Breast epithelium (tissue), 4 donors: ENCODE measurements at regions not wholly inside any gene's neighbourhood (a gene's known extent, or its start where the extent isn't known, plus 50 kb on each side); places are given as distances from the start of the nearest gene placed in this dataset.

Source experiments
- DNase-seq, 2 donors: peaks; one replicate each; pipeline ENCODE4 v3.0.0-alpha.2; 2019; ENCODE audit warnings: low spot score in 2 of 2
- H3K27ac ChIP-seq, 2 donors: fragments of 200-600 bp; sonication (generic) in 1 of 2; one replicate each; pipeline ENCODE4 v1.5.1; 2016 to 2019; ENCODE audit warnings: mild to moderate bottlenecking in 1 of 2
- H3K27me3 ChIP-seq, 2 donors: fragments of 200-600 bp; sonication (generic) in 1 of 2; one replicate each; pipeline versions ENCODE4 v1.5.1 to v1.6.0; 2017 to 2019; ENCODE audit warnings: control low read depth in 1 of 2, mild to moderate bottlenecking in 1 of 2
- H3K36me3 ChIP-seq: fragments of 200-600 bp; one replicate; pipeline ENCODE4 v1.5.1; 2019
- H3K4me1 ChIP-seq, 2 donors: fragments of 200-600 bp; sonication (generic); one replicate each; pipeline ENCODE4 v1.5.1; 2016 to 2019; ENCODE audit warnings: control low read depth in 1 of 2
- H3K4me3 ChIP-seq, 3 donors: fragments of 200-600 bp; sonication (generic); 1 replicate in 2 of 3; 2 replicates in 1 of 3; pipeline ENCODE4 v1.5.1; 2016 to 2019; ENCODE audit warnings: mild to moderate bottlenecking in 3 of 3, moderate library complexity in 2 of 3
- H3K9me3 ChIP-seq, 2 donors: fragments of 200-600 bp; sonication (generic) in 1 of 2; one replicate each; pipeline ENCODE4 v1.5.1; 2016 to 2019; ENCODE audit warnings: control low read depth in 1 of 2
- CTCF ChIP-seq, 3 donors: fragments of 450-650 bp; IDR thresholded peaks; one replicate each; pipeline ENCODE4 v1.5.1; 2016 to 2017; ENCODE audit warnings: antibody characterized with exemption in 3 of 3, mild to moderate bottlenecking in 3 of 3, moderate library complexity in 3 of 3
- POLR2A ChIP-seq: fragments of 450-650 bp; IDR thresholded peaks from one replicate; pipeline ENCODE4 v1.6.1; 2016; ENCODE audit warnings: antibody characterized with exemption, mild to moderate bottlenecking, moderate library complexity
- POLR2AphosphoS5 ChIP-seq, 3 donors: sonication (generic); formaldehyde crosslinking; IDR thresholded peaks; one replicate each; pipeline ENCODE4 v1.6.1; 2017; ENCODE audit warnings: antibody characterized with exemption in 3 of 3
- intact Hi-C: fragments of 100-400 bp; cut with DNase I; formaldehyde crosslinking; loops from one replicate; pipeline ENCODE4 v1.15.1; 2023; ENCODE audit warnings: low total_unique reads

- no peak for DNase-seq
- intact Hi-C loops: no loop called here
- Histone ChIP-seq H3K4me1 (no peaks in the 10 kb centered on the region), H3K27ac (no peak overlapping the region), H3K27me3 (no peaks in the 10 kb centered on the region), H3K4me3 (no peak overlapping the region), H3K36me3 (no peaks in the 10 kb centered on the region), H3K9me3 (no peaks in the 10 kb centered on the region)
- no peak for TF ChIP-seq CTCF (IDR thresholded peaks at IDR 0.05)
- TF ChIP-seq POLR2A: no peak
- no peak for TF ChIP-seq POLR2AphosphoS5 (IDR thresholded peaks at IDR 0.05)
Measured at GRCh38 chr1:87899017-87899416, 570.3 kb downstream of the LMO4 start.

DNA sequence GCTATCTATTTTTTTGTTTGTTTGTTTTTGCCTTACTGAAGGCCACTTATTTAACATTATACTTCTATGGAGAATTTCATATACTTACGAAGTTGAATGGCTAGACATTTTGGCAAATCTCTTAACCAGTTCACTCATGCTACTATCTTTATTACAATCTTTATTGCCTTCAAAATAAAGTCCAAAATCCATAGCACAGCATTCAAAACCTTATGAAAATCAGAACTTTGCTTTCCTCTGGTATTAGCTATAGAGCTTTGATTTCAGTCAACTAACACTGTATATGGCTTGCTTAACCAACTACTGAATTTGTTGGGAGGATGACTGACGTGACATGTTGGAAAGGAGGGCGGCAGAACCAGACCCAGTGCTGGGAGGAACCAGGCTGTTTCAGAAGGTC is 571.1 kb downstream of the LMO4 start:
- intact Hi-C loops: no loop called here

GRCh38 chr1:87902830-87903229 is 574.1 kb downstream of the LMO4 start:
- TF ChIP-seq POLR2AphosphoS5 (IDR thresholded peaks at IDR 0.05) (no peak), POLR2A (no peak), CTCF (IDR thresholded peaks at IDR 0.05) (no peak)
- Histone ChIP-seq H3K4me3 (no peak overlapping the region), H3K27ac (no peak overlapping the region)

More for the DNA sequence above, 571.1 kb downstream of the LMO4 start:
- Histone ChIP-seq H3K4me3 (no peak overlapping the region), H3K36me3 (no peaks in the 10 kb centered on the region), H3K27me3 (no peaks in the 10 kb centered on the region), H3K9me3 (no peaks in the 10 kb centered on the region), H3K4me1 (no peaks in the 10 kb centered on the region), H3K27ac (no peak overlapping the region)
- DNase-seq: no peak
- no peak for TF ChIP-seq CTCF (IDR thresholded peaks at IDR 0.05)
- TF ChIP-seq POLR2AphosphoS5 (IDR thresholded peaks at IDR 0.05): no peak
- no peak for TF ChIP-seq POLR2A

DNA sequence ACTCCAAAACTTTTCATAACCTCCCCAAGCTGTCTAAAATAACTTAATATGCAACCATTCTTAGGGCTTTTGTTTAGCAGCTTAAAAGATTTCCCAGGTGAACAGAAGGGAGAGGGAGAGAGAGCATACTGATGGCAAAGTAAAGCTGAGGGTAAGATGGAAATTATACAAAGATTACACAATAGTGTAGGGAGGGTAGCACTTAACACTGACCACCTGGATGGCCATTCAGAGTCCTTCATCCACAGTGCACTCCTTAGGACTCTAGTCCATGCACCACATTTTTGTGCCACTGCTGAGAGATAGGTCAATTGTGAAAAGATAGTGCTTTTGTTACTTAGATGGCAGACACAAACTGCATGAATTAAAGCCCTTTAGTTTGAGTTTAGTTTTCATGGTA is 574.6 kb downstream of the LMO4 start:
- H3K27ac ChIP-seq: no peak overlapping the region
- no peaks in the 10 kb centered on the region for H3K4me1 ChIP-seq
- TF ChIP-seq CTCF (IDR thresholded peaks at IDR 0.05) (no peak), POLR2AphosphoS5 (IDR thresholded peaks at IDR 0.05) (no peak), POLR2A (no peak)
- H3K27me3 ChIP-seq: no peaks in the 10 kb centered on the region
- H3K9me3 ChIP-seq: no peaks in the 10 kb centered on the region
- H3K36me3 ChIP-seq: no peaks in the 10 kb centered on the region
- DNase-seq: no peak
- no peak overlapping the region for H3K4me3 ChIP-seq
- intact Hi-C loops: no loop called here

More at GRCh38 chr1:87902830-87903229, 574.1 kb downstream of the LMO4 start:
- intact Hi-C loops: no loop called here
- H3K9me3 ChIP-seq: no peaks in the 10 kb centered on the region
- no peaks in the 10 kb centered on the region for H3K4me1 ChIP-seq
- H3K27me3 ChIP-seq: no peaks in the 10 kb centered on the region
- H3K36me3 ChIP-seq: no peaks in the 10 kb centered on the region
- no peak for DNase-seq

GRCh38 chr1:87904651-87905050 is 576.0 kb downstream of the LMO4 start:
- no peak for TF ChIP-seq CTCF (IDR thresholded peaks at IDR 0.05)
- TF ChIP-seq POLR2AphosphoS5 (IDR thresholded peaks at IDR 0.05): no peak
- TF ChIP-seq POLR2A: no peak
- H3K27ac ChIP-seq: no peak overlapping the region
- H3K9me3 ChIP-seq: no peaks in the 10 kb centered on the region
- H3K4me1 ChIP-seq: no peaks in the 10 kb centered on the region
- H3K4me3 ChIP-seq: no peak overlapping the region
- H3K36me3 ChIP-seq: no peaks in the 10 kb centered on the region
- intact Hi-C loops: no loop called here
- no peaks in the 10 kb centered on the region for H3K27me3 ChIP-seq
- no peak for DNase-seq
